Natural killer cell (primary cell): ENCODE measurements at regions not wholly inside any gene's neighbourhood (a gene's known extent, or its start where the extent isn't known, plus 50 kb on each side); places are given as distances from the start of the nearest gene placed in this dataset.

Source experiments
- ATAC-seq, 3 donors: fragments of 150-1000 bp in 2 of 3; fragments of 200-7000 bp in 1 of 3; cut with Tn5 transposase; 1 replicate in 1 of 3; 2 replicates in 2 of 3; pipeline ENCODE4 v1.10.0; 2021; ENCODE audit warnings: mild to moderate bottlenecking in 2 of 3, moderate library complexity in 2 of 3
- DNase-seq, 2 donors: peaks; one replicate each; pipeline versions ENCODE4 v3.0.0 to v3.0.0-alpha.2; 2013 to 2021; ENCODE audit warnings: mixed read lengths in 1 of 2
- H3K27ac ChIP-seq: one replicate; pipeline ENCODE4 v1.5.1; 2013; ENCODE audit warnings: mild to moderate bottlenecking, low read length
- H3K27me3 ChIP-seq: one replicate; pipeline ENCODE4 v1.6.1; 2013; ENCODE audit warnings: low read length; ENCODE audit not compliant: control insufficient read depth, insufficient read depth
- H3K36me3 ChIP-seq: one replicate; pipeline ENCODE4 v1.6.1; 2013; ENCODE audit warnings: low read length; ENCODE audit not compliant: control insufficient read depth, insufficient read depth
- H3K4me1 ChIP-seq: one replicate; pipeline ENCODE4 v1.6.1; 2013; ENCODE audit warnings: low read length; ENCODE audit not compliant: control insufficient read depth, insufficient read depth
- H3K4me3 ChIP-seq: one replicate; pipeline ENCODE4 v1.5.1; 2013; ENCODE audit warnings: low read length
- H3K9me3 ChIP-seq: one replicate; pipeline ENCODE4 v1.6.1; 2013; ENCODE audit warnings: low read length; ENCODE audit not compliant: control insufficient read depth, insufficient read depth
- H3K27ac Mint-ChIP-seq, 2 donors: one replicate each; pipeline ENCODE4 v1.8.0; 2022; ENCODE audit warnings: mild to moderate bottlenecking in 2 of 2, mixed read lengths in 2 of 2, moderate library complexity in 1 of 2
- H3K27me3 Mint-ChIP-seq, 2 donors: one replicate each; pipeline ENCODE4 v1.8.0; 2022; ENCODE audit warnings: low read depth in 2 of 2, mixed read lengths in 2 of 2
- H3K36me3 Mint-ChIP-seq: one replicate; pipeline ENCODE4 v1.8.0; 2022; ENCODE audit warnings: mixed read lengths
- H3K4me1 Mint-ChIP-seq, 2 donors: one replicate each; pipeline ENCODE4 v1.8.0; 2022; ENCODE audit warnings: mixed read lengths in 2 of 2
- H3K4me3 Mint-ChIP-seq: one replicate; pipeline ENCODE4 v1.8.0; 2022; ENCODE audit warnings: mild to moderate bottlenecking, moderate library complexity, mixed read lengths
- H3K9me3 Mint-ChIP-seq, 2 donors: one replicate each; pipeline ENCODE4 v1.8.0; 2022; ENCODE audit warnings: mixed read lengths in 2 of 2
- CTCF ChIP-seq: fragments of 200-600 bp; IDR thresholded peaks from one replicate; pipeline ENCODE4 v1.8.0; 2022; ENCODE audit warnings: antibody characterized with exemption
- WGBS: methylation state at CpG from one replicate; pipeline ENCODE4 v1.1.7; 2013; ENCODE audit warnings: missing lambda C conversion rate; ENCODE audit not compliant: insufficient coverage; 5-methylcytosine and 5-hydroxymethylcytosine counted together
- intact Hi-C: fragments of 100-400 bp; cut with micrococcal nuclease; formaldehyde crosslinking; loops from one replicate; pipeline ENCODE4 v1.14.2; 2022

GRCh38 chr12:11446372-11446771, 51.0 kb upstream of the PRB2 start:
- Mint-ChIP-seq H3K9me3 (no peaks in the 10 kb centered on the region), H3K4me1 (no peaks in the 10 kb centered on the region), H3K4me3 (no peak overlapping the region), H3K27ac (no peak overlapping the region), H3K27me3 (peaks cover 0 to 19% of the 10 kb centered on the region in 2 donors), H3K36me3 (no peaks in the 10 kb centered on the region)
- Histone ChIP-seq H3K36me3 (no peaks in the 10 kb centered on the region), H3K27ac (no peak overlapping the region), H3K4me3 (no peak overlapping the region), H3K27me3 (no peaks in the 10 kb centered on the region), H3K9me3 (no peaks in the 10 kb centered on the region), H3K4me1 (no peaks in the 10 kb centered on the region)
- intact Hi-C loops, result no loop called here
- no peak for DNase-seq
- TF ChIP-seq CTCF, result no peak
- ATAC-seq, result no peak
- WGBS, result 74% methylated on average over 4 of the region's 4 CpGs

- no peaks in the 10 kb centered on the region for H3K9me3 Mint-ChIP-seq
- H3K27ac Mint-ChIP-seq, result no peak overlapping the region
- H3K36me3 ChIP-seq, result no peaks in the 10 kb centered on the region
- no peaks in the 10 kb centered on the region for H3K4me1 ChIP-seq
- ATAC-seq (no peak), DNase-seq (no peak)
- 84% methylated on average over 19 of the region's 20 CpGs for WGBS
- H3K27me3 Mint-ChIP-seq, result peaks cover 0 to 10% of the 10 kb centered on the region in 2 donors
- no peak overlapping the region for H3K4me3 Mint-ChIP-seq
- H3K36me3 Mint-ChIP-seq, result no peaks in the 10 kb centered on the region
- no peaks in the 10 kb centered on the region for H3K9me3 ChIP-seq
- intact Hi-C loops, result no loop called here
- TF ChIP-seq CTCF, result no peak
- H3K27ac ChIP-seq, result no peak overlapping the region
- H3K27me3 ChIP-seq, result no peaks in the 10 kb centered on the region
- H3K4me1 Mint-ChIP-seq, result no peaks in the 10 kb centered on the region
- H3K4me3 ChIP-seq, result no peak overlapping the region
Measured at GRCh38 chr12:11457996-11458645, 62.8 kb upstream of the PRB2 start.

GRCh38 chr12:11460343-11461023, 65.1 kb upstream of the PRB2 start:
- Histone ChIP-seq H3K27me3 (no peaks in the 10 kb centered on the region), H3K9me3 (no peaks in the 10 kb centered on the region), H3K4me3 (no peak overlapping the region), H3K36me3 (no peaks in the 10 kb centered on the region), H3K4me1 (no peaks in the 10 kb centered on the region), H3K27ac (no peak overlapping the region)
- H3K9me3 Mint-ChIP-seq, result no peaks in the 10 kb centered on the region
- H3K4me3 Mint-ChIP-seq, result no peak overlapping the region
- no peaks in the 10 kb centered on the region for H3K27me3 Mint-ChIP-seq
- H3K4me1 Mint-ChIP-seq, result no peaks in the 10 kb centered on the region
- no peaks in the 10 kb centered on the region for H3K36me3 Mint-ChIP-seq
- TF ChIP-seq CTCF, result no peak
- DNase-seq (no peak), ATAC-seq (no peak)
- intact Hi-C loops, result no loop called here
- no CpG with 5 or more reads among the region's 1 CpG for WGBS
- H3K27ac Mint-ChIP-seq, result no peak overlapping the region

GRCh38 chr12:11461433-11461832, 66.1 kb upstream of the PRB2 start:
- no peak for ATAC-seq

More at GRCh38 chr12:11461433-11461832, 66.1 kb upstream of the PRB2 start:
- Mint-ChIP-seq H3K4me1 (no peaks in the 10 kb centered on the region), H3K36me3 (no peaks in the 10 kb centered on the region), H3K27ac (no peak overlapping the region), H3K27me3 (no peaks in the 10 kb centered on the region), H3K9me3 (no peaks in the 10 kb centered on the region), H3K4me3 (no peak overlapping the region)
- intact Hi-C loops, result no loop called here
- no peaks in the 10 kb centered on the region for H3K9me3 ChIP-seq
- DNase-seq, result no peak
- H3K27ac ChIP-seq, result no peak overlapping the region
- no peak for TF ChIP-seq CTCF
- H3K36me3 ChIP-seq, result no peaks in the 10 kb centered on the region
- no peaks in the 10 kb centered on the region for H3K27me3 ChIP-seq
- H3K4me1 ChIP-seq, result no peaks in the 10 kb centered on the region
- 59% methylated on average over 4 of the region's 4 CpGs for WGBS
- no peak overlapping the region for H3K4me3 ChIP-seq
